SU-DHL-6 (cell line): ENCODE measurements at regions not wholly inside any gene's neighbourhood (a gene's known extent, or its start where the extent isn't known, plus 50 kb on each side); places are given as distances from the start of the nearest gene placed in this dataset.

Experiments used
- H2AFZ ChIP-seq: fragments of 200-600 bp; sonication (generic); 2 replicates; pipeline ENCODE4 v1.6.1; 2014; ENCODE audit warnings: low read depth, mild to moderate bottlenecking, moderate library complexity, mixed read lengths, antibody characterized with exemption, low read length; ENCODE audit not compliant: severe bottlenecking
- H3F3A ChIP-seq: fragments of 200-600 bp; shearing (Covaris generic); 2 replicates; pipeline ENCODE4 v1.6.0; 2016; ENCODE audit warnings: antibody characterized with exemption, mild to moderate bottlenecking; ENCODE audit not compliant: insufficient read depth
- H3K27ac ChIP-seq: fragments of 200-600 bp; sonication (generic); 2 replicates; pipeline ENCODE4 v1.5.1; 2016; ENCODE audit warnings: low read depth, mild to moderate bottlenecking, low read length, moderate library complexity, mixed read lengths
- H3K27me3 ChIP-seq: fragments of 200-600 bp; sonication (generic), shearing (Covaris generic); 2 replicates; pipeline ENCODE4 v1.6.0; 2014; ENCODE audit warnings: mild to moderate bottlenecking, low read length
- H3K36me3 ChIP-seq: fragments of 200-600 bp; sonication (generic); 2 replicates; pipeline ENCODE4 v1.6.1; 2014; ENCODE audit warnings: mild to moderate bottlenecking, low read length, mixed read lengths
- H3K4me2 ChIP-seq: fragments of 300-600, 200-600 bp; shearing (Covaris generic), sonication (generic); 2 replicates; pipeline ENCODE4 v1.6.0; 2014; ENCODE audit warnings: low read length, low read depth, mild to moderate bottlenecking; ENCODE audit not compliant: poor library complexity, severe bottlenecking
- H3K4me3 ChIP-seq: fragments of 200-600 bp; sonication (generic); 2 replicates; pipeline ENCODE4 v1.5.1; 2014; ENCODE audit warnings: antibody characterized with exemption, low read length, mild to moderate bottlenecking, mixed read lengths; ENCODE audit not compliant: insufficient read depth, poor library complexity, severe bottlenecking
- H3K79me2 ChIP-seq: fragments of 200-600 bp; sonication (generic); 2 replicates; pipeline ENCODE4 v1.6.1; 2014; ENCODE audit warnings: mild to moderate bottlenecking, low read length, moderate library complexity; ENCODE audit not compliant: insufficient read depth
- H3K9ac ChIP-seq: fragments of 200-600 bp; sonication (generic); 2 replicates; pipeline ENCODE4 v1.7.0; 2014; ENCODE audit warnings: mild to moderate bottlenecking, low read length
- H3K9me2 ChIP-seq: fragments of 200-600 bp; sonication (generic); replicated peaks from 2 replicates; pipeline ENCODE4 v1.6.1; 2014; ENCODE audit warnings: low read length; ENCODE audit not compliant: insufficient read depth
- H3K9me3 ChIP-seq: fragments of 200-600 bp; sonication (generic); 2 replicates; pipeline ENCODE4 v1.6.1; 2014; ENCODE audit warnings: low read length, mixed read lengths; ENCODE audit not compliant: insufficient read depth
- H4K20me1 ChIP-seq: fragments of 200-600 bp; sonication (generic); 2 replicates; pipeline ENCODE4 v1.6.1; 2014; ENCODE audit warnings: low read depth, mild to moderate bottlenecking, antibody characterized with exemption, low read length, moderate library complexity, mixed read lengths
- CTCF ChIP-seq: fragments of 200-600 bp; sonication (generic); IDR thresholded peaks from one replicate; pipeline ENCODE4 v1.5.1; 2017; ENCODE audit warnings: antibody characterized with exemption, mild to moderate bottlenecking, low read length, moderate library complexity; ENCODE audit not compliant: insufficient read depth, poor library complexity, severe bottlenecking
- EZH2phosphoT487 ChIP-seq: fragments of 200-600 bp; sonication (generic), shearing (Covaris generic); conservative IDR thresholded peaks from 2 replicates; pipeline ENCODE4 v1.6.1; 2018; ENCODE audit warnings: mild to moderate bottlenecking, antibody characterized with exemption, low read length, moderate library complexity, mixed read lengths

DNA sequence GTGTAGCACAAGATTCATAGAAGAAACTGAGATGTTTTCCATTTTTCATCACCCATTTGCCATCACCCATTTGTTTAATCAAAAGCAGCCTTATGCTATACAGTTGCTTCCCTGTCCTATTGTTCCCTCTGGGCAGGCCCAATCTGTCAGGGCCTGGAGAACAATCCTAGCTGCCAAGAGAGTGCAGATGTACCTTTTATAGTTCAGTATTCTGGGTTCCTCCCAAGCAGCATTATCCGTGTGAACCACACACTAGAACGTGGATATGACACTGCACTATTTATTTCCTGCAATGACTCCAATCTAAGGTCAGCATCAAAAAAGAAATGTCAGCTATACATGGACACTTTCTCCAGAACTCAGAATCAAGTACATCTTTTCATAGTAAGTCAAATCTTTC lies 269.0 kb downstream of the ADGRA3 start:
- Histone ChIP-seq H3K9me3 (no peaks in the 10 kb centered on the region), H3K79me2 (no peaks in the 10 kb centered on the region), H3K4me2 (no peak overlapping the region), H3K9me2 (no peaks in the 10 kb centered on the region), H3K27me3 (no peaks in the 10 kb centered on the region), H3F3A (no peaks in the 10 kb centered on the region), H3K27ac (no peak overlapping the region), H3K4me3 (no peak overlapping the region), H4K20me1 (no peaks in the 10 kb centered on the region), H2AFZ (no peak overlapping the region), H3K36me3 (no peaks in the 10 kb centered on the region), H3K9ac (no peak overlapping the region)
- TF ChIP-seq CTCF (no peak), EZH2phosphoT487 (no peak)

GRCh38 chr4:22245294-22245693 lies 270.6 kb downstream of the ADGRA3 start:
- no peaks in the 10 kb centered on the region for H3K9me2 ChIP-seq
- no peaks in the 10 kb centered on the region for H3K27me3 ChIP-seq
- H3F3A ChIP-seq = no peaks in the 10 kb centered on the region
- no peak overlapping the region for H3K9ac ChIP-seq
- no peaks in the 10 kb centered on the region for H3K79me2 ChIP-seq
- no peak overlapping the region for H3K4me2 ChIP-seq
- H3K4me3 ChIP-seq = no peak overlapping the region
- no peak overlapping the region for H3K27ac ChIP-seq
- H3K36me3 ChIP-seq = no peaks in the 10 kb centered on the region
- H4K20me1 ChIP-seq = no peaks in the 10 kb centered on the region
- H2AFZ ChIP-seq = no peak overlapping the region
- TF ChIP-seq EZH2phosphoT487 = no peak
- TF ChIP-seq CTCF = no peak
- no peaks in the 10 kb centered on the region for H3K9me3 ChIP-seq

DNA sequence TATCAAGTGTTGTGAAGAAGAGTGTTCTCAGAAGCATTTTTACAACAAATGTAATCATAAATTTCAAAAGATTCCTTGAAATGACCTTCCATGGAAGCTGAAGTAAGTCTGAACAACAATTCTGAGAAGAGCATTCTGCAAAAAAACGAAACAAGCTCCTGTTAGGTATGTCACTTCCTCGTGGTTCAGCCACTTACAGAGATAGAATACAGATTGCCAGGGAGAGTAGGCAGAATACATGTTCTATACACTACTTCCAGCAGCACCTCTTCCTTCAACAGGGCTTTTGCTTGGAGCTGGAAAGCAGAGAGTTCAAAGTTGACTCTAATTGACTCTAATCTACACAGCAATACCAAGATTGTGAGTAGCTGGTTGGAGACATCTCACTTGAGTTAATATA lies 274.5 kb downstream of the ADGRA3 start:
- TF ChIP-seq EZH2phosphoT487 (no peak), CTCF (no peak)
- H2AFZ ChIP-seq = no peak overlapping the region
- H3K27me3 ChIP-seq = no peaks in the 10 kb centered on the region
- no peaks in the 10 kb centered on the region for H4K20me1 ChIP-seq
- no peaks in the 10 kb centered on the region for H3K9me3 ChIP-seq
- H3K27ac ChIP-seq = no peak overlapping the region
- H3F3A ChIP-seq = no peaks in the 10 kb centered on the region
- H3K9ac ChIP-seq = no peak overlapping the region
- H3K36me3 ChIP-seq = no peaks in the 10 kb centered on the region
- no peaks in the 10 kb centered on the region for H3K9me2 ChIP-seq
- H3K79me2 ChIP-seq = no peaks in the 10 kb centered on the region
- H3K4me3 ChIP-seq = no peak overlapping the region
- H3K4me2 ChIP-seq = no peak overlapping the region

GRCh38 chr4:22240814-22241213 lies 275.1 kb downstream of the ADGRA3 start:
- Histone ChIP-seq H3F3A (no peaks in the 10 kb centered on the region), H3K9me3 (no peaks in the 10 kb centered on the region), H3K4me3 (no peak overlapping the region), H3K9me2 (no peaks in the 10 kb centered on the region), H4K20me1 (no peaks in the 10 kb centered on the region), H3K27ac (no peak overlapping the region), H3K36me3 (no peaks in the 10 kb centered on the region), H3K9ac (no peak overlapping the region), H3K79me2 (no peaks in the 10 kb centered on the region), H3K27me3 (no peaks in the 10 kb centered on the region), H2AFZ (no peak overlapping the region), H3K4me2 (no peak overlapping the region)
- TF ChIP-seq CTCF = no peak
- no peak for TF ChIP-seq EZH2phosphoT487
